ENCODE measurements at regions not wholly inside any gene's neighbourhood (a gene's known extent, or its start where the extent isn't known, plus 50 kb on each side); places are given as distances from the start of the nearest gene placed in this dataset.

DNA sequence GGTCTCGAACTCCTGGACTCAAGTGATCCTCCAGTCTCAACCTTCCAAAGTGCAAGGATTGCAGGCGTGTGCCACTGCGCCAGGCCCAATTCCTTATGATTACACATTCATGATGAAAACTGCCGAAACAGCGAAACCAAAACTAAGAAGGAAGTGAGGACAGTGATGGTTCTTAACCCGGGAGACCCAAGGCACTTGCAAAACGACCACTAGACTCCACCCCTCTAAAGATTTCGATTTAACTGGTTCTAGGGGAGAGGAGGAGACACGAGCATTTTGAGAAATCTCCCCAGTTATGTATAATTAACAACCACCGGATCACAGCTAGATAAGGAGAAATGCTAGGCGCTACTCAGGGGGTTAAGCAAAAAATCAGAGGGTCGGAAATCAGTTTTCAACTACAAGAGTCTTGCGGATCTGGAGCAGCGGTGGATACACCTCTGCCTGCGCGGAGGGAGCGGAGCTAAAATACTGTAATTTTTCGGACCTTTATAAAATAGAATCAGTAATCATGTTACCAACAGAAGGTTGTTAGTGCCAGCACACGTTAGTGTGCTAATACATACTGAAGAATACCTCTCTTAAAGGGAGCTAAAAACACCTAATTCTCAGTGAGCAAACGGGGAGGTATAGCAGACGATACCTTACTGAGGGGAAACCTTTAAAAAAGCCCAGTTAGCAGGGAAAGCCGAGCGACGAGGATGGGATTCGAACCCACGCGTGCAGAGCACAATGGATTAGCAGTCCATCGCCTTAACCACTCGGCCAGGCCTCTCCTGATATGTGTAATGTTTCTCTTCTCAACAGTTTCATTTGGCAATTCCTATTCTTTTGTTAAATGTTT, 60.0 kb upstream of the BTN3A2 start:
- TF ChIP-seq, protein P1, sequence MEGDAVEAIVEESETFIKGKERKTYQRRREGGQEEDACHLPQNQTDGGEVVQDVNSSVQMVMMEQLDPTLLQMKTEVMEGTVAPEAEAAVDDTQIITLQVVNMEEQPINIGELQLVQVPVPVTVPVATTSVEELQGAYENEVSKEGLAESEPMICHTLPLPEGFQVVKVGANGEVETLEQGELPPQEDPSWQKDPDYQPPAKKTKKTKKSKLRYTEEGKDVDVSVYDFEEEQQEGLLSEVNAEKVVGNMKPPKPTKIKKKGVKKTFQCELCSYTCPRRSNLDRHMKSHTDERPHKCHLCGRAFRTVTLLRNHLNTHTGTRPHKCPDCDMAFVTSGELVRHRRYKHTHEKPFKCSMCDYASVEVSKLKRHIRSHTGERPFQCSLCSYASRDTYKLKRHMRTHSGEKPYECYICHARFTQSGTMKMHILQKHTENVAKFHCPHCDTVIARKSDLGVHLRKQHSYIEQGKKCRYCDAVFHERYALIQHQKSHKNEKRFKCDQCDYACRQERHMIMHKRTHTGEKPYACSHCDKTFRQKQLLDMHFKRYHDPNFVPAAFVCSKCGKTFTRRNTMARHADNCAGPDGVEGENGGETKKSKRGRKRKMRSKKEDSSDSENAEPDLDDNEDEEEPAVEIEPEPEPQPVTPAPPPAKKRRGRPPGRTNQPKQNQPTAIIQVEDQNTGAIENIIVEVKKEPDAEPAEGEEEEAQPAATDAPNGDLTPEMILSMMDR (conservative IDR thresholded peaks at IDR 0.05; ENCODE audit: low read depth, low read length), result no peak
- no peak for TF ChIP-seq EZH2 (IDR thresholded peaks at IDR 0.05; ENCODE audit: borderline replicate concordance, low read depth, low read length, poor library complexity, severe bottlenecking)

Measured in A673 (cell line).